Neuron (in vitro differentiated cells): ENCODE measurements at regions not wholly inside any gene's neighbourhood (a gene's known extent, or its start where the extent isn't known, plus 50 kb on each side); places are given as distances from the start of the nearest gene placed in this dataset.
"Not testable (repeated sequence)": the region's sequence is repeated elsewhere in the genome, so short reads cannot be mapped to it uniquely, and the experiment has no call there.

ENCODE experiments used
- H2AFZ ChIP-seq: one replicate; pipeline ENCODE4 v1.6.1; 2013; ENCODE audit warnings: low read depth, mild to moderate bottlenecking, inconsistent platforms, low read length, moderate library complexity
- H3K27me3 ChIP-seq: one replicate; pipeline ENCODE4 v1.6.1; 2013; ENCODE audit warnings: low read length; ENCODE audit not compliant: insufficient read depth
- H3K36me3 ChIP-seq: one replicate; pipeline ENCODE4 v1.6.1; 2013; ENCODE audit warnings: low read length; ENCODE audit not compliant: insufficient read depth
- H3K4me1 ChIP-seq: one replicate; pipeline ENCODE4 v1.6.1; 2013; ENCODE audit warnings: low read length; ENCODE audit not compliant: insufficient read depth
- H3K4me3 ChIP-seq: 2 replicates; pipeline ENCODE4 v1.5.1; 2013; ENCODE audit warnings: mild to moderate bottlenecking, low read length, moderate library complexity
- H3K9me3 ChIP-seq: one replicate; pipeline ENCODE4 v1.6.1; 2013; ENCODE audit warnings: low read length

DNA sequence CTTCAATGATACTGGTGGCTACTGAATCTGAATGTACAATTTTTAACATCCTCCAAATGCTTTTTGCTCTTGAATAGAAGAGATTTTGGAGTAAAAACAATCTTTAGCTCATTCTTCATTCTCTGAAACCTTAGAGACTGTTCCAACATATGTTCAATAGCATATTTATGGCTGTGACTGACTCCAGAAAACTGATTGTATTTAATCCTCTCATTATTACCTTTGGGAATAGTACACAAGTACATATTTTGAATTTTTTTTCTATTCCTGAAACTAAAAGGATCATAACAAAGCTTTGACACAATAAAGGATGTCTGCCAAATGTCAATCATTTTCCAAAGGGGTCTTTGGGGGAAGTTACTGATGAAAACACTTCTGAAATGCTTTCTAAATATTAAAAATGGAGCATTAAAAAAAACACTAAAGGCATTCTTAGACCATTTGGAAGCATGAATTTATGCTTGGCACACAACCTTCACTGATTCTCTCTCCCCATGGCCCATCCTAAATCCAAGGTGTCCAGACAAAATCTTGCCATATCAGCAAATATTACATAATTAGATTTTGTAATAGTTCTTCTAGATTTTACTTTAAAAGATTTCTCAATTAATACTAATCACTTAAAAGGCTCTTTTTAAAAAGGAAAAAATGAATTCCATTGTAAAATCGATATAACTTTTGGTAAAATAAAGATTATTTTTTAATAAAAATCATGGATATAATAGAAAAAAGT is 936.8 kb downstream of the EPHA3 start:
- no peaks in the 10 kb centered on the region for H3K9me3 ChIP-seq
- H3K4me1 ChIP-seq: no peaks in the 10 kb centered on the region
- H3K4me3 ChIP-seq: no peak overlapping the region
- no peaks in the 10 kb centered on the region for H3K36me3 ChIP-seq
- H2AFZ ChIP-seq: no peak overlapping the region
- no peaks in the 10 kb centered on the region for H3K27me3 ChIP-seq

DNA sequence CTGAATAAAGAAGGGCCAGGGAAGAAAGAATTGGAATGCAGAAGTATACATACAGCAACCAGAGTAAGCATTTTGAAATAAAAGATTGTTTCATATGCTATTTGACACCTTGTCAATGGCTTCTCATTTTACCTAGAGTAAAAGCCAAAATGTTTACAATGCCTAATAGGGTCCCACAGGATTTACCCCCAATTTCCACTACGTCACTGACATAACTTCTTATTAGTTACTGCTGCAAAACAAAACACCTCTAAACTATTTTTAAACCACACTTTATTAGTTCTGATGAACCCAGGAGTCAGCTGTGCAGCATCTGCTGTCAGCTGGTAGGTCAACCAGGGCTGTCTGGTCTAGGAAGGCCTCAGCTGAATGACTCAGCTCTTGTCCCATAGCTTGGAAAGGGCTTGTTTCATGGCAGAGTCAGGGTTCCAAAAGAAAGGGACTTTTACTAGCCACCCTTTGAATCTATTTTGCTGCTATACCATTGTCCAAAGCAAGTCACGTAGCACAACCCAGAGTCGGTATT is 945.1 kb downstream of the EPHA3 start:
- no peaks in the 10 kb centered on the region for H3K27me3 ChIP-seq
- no peaks in the 10 kb centered on the region for H3K9me3 ChIP-seq
- H3K36me3 ChIP-seq: no peaks in the 10 kb centered on the region
- H3K4me3 ChIP-seq: no peak overlapping the region
- no peak overlapping the region for H2AFZ ChIP-seq
- H3K4me1 ChIP-seq: no peaks in the 10 kb centered on the region

DNA sequence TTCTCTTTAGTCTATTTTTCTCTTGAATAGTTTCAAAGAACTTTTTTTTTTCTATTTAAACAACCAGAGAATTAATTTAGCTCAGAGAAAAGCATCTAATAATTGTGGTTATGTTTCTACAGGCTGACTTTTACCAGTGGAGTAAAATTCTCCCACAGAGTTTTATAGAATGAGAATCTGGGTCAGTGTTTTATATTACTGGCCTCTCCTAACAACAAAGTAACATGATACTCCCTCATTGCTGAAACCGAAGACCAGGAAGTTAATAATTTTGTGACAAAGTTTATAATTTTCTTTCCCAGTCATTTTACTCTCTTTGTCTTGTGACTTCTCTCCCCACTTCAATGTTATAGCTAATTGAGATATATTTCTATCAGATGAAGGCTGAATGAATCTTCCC is 946.9 kb downstream of the EPHA3 start:
- Histone ChIP-seq H3K4me1 (peaks cover 5% of the 10 kb centered on the region), H3K4me3 (no peak overlapping the region), H3K36me3 (no peaks in the 10 kb centered on the region), H3K9me3 (no peaks in the 10 kb centered on the region), H2AFZ (no peak overlapping the region), H3K27me3 (no peaks in the 10 kb centered on the region)

DNA sequence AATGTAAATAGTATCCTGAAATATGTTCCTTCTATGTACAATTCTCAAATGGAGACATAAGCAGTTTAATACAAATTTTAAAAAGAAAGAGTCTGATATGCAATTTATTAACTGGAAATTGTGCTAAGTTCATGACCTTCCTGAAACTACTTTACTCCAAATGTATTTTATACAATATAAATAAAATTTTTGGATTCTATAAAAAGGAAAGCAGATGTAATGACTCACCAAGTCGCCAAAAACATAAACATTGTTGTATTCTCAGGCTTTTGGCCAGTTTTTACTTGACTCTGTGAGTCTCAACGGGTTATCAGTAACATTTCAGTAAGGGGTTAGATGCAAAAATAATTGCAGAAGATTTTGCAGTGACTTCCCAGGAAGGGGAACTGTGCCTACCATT is 948.2 kb downstream of the EPHA3 start:
- H2AFZ ChIP-seq: no peak overlapping the region
- no peak overlapping the region for H3K4me3 ChIP-seq
- H3K4me1 ChIP-seq: peaks cover 9% of the 10 kb centered on the region
- no peaks in the 10 kb centered on the region for H3K9me3 ChIP-seq
- no peaks in the 10 kb centered on the region for H3K27me3 ChIP-seq
- H3K36me3 ChIP-seq: no peaks in the 10 kb centered on the region

DNA sequence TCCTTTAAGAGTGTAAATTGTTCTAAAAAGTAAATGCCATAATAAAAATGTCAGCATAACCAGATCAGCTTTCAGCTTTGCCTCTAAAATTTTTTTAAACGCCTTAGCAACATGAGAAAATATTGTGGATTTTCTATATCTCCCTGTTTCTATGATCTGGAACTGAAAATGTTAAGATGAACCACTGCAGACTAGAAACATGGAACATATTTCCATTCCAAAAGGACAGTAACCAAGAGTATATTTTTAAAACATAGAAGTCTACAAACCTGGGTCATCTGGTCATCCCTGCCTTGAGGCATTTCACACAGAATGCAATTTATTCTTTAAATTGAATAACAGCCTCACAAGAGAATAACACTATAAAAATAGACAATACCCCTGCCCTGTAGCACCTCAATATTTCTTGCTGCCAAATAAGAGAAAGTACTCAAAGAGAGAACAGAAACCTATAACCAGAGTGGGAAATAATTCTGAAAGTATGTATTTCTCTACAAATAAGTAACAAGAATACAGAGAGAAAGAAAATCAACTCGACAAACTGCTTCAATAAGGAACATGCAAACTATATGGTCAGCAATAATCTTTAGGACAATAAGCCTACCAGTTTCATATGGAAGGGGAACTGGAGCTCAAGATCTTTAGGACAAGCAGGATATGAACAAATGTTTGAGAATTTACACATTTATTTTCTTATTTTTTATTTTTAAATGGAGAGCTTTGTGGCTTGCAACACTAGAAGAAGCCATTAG is 949.0 kb downstream of the EPHA3 start:
- peaks cover 10% of the 10 kb centered on the region for H3K4me1 ChIP-seq
- H3K36me3 ChIP-seq: no peaks in the 10 kb centered on the region
- no peaks in the 10 kb centered on the region for H3K27me3 ChIP-seq
- H3K9me3 ChIP-seq: no peaks in the 10 kb centered on the region
- no peak overlapping the region for H2AFZ ChIP-seq
- no peak overlapping the region for H3K4me3 ChIP-seq

DNA sequence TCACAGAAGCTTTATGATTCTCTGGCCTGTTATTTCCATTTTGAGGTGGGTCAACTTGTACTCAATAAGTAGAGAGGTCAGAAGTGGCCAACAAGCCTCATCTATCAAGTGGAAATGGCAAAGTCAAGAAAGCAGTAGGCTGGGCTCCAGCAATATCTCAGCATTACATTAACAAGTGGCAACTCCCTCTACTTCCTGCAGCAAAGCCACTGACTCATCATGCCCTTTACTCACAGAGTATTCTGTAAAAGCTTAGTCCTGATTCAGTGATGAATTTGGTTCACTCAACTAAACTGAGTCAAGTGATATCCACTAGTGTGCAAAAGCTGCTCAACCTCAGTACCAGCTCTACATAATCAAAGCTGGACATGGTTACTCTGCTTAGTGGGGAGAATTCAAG is 954.6 kb downstream of the EPHA3 start:
- Histone ChIP-seq H2AFZ (no peak overlapping the region), H3K36me3 (no peaks in the 10 kb centered on the region), H3K4me3 (no peak overlapping the region), H3K9me3 (no peaks in the 10 kb centered on the region), H3K4me1 (peaks cover 10% of the 10 kb centered on the region), H3K27me3 (no peaks in the 10 kb centered on the region)

GRCh38 chr3:90062631-90063200 is 955.3 kb downstream of the EPHA3 start:
- no peaks in the 10 kb centered on the region for H3K36me3 ChIP-seq

GRCh38 chr3:90068783-90069182 is 961.4 kb downstream of the EPHA3 start:
- Histone ChIP-seq H3K4me3 (no peak overlapping the region), H3K4me1 (peaks cover 12% of the 10 kb centered on the region), H3K9me3 (no peaks in the 10 kb centered on the region), H3K36me3 (no peaks in the 10 kb centered on the region), H2AFZ (no peak overlapping the region), H3K27me3 (no peaks in the 10 kb centered on the region)

More at GRCh38 chr3:90062631-90063200, 955.3 kb downstream of the EPHA3 start:
- H3K4me1 ChIP-seq: peaks cover 10% of the 10 kb centered on the region
- H3K4me3 ChIP-seq: no peak overlapping the region
- no peaks in the 10 kb centered on the region for H3K27me3 ChIP-seq
- no peak overlapping the region for H2AFZ ChIP-seq
- no peaks in the 10 kb centered on the region for H3K9me3 ChIP-seq

DNA sequence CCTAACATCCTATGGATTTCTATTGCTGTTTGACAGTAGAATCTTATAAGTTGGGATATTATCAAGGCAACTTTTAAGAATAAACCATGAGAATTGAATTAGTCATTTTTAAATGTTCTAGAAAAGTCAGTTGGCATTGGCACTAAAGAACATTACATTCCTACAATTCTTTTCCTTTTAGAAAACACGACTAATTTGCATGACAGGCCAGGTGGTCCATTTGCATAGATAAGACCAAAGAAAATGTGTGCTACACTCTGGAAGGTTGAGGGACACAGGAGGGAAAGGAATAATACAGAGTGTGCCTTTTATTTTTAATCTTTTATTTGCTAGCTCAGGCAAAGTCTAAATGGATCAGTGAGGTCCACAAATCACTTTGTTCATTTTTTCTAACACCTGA is 962.3 kb downstream of the EPHA3 start:
- Histone ChIP-seq H3K4me3 (no peak overlapping the region), H3K4me1 (peaks cover 12% of the 10 kb centered on the region), H3K27me3 (no peaks in the 10 kb centered on the region), H3K9me3 (no peaks in the 10 kb centered on the region), H3K36me3 (no peaks in the 10 kb centered on the region), H2AFZ (no peak overlapping the region)

- Histone ChIP-seq H3K27me3 (no peaks in the 10 kb centered on the region), H3K36me3 (no peaks in the 10 kb centered on the region), H3K4me1 (peaks cover 7% of the 10 kb centered on the region), H3K9me3 (no peaks in the 10 kb centered on the region), H2AFZ (no peak overlapping the region), H3K4me3 (no peak overlapping the region)
Observed at GRCh38 chr3:90076136-90076535, 968.7 kb downstream of the EPHA3 start.

DNA sequence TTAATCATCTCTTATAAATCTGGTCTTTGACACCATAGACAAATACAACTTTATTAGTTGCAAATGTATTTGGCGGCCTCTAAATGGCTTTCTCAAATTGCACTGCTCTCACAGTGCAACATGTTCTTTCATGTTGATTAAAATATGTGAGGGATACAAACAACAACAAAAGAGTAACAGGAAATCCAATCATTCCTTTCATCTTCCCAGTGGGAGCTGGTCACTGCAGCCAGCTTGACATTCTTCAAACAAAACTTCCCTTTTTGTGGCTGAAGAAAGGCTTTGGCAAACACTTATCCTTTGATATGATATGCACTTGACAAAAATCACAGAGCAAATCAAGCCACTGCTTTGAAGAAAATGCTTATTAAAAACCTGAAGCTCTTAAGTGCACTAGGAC is 973.6 kb downstream of the EPHA3 start:
- no peaks in the 10 kb centered on the region for H3K9me3 ChIP-seq
- no peak overlapping the region for H2AFZ ChIP-seq
- no peaks in the 10 kb centered on the region for H3K27me3 ChIP-seq
- no peaks in the 10 kb centered on the region for H3K36me3 ChIP-seq
- peaks cover 8% of the 10 kb centered on the region for H3K4me1 ChIP-seq
- no peak overlapping the region for H3K4me3 ChIP-seq

GRCh38 chr3:90086297-90086696 is 978.9 kb downstream of the EPHA3 start:
- not testable (repeated sequence) for H3K4me1 ChIP-seq, H3K4me3 ChIP-seq, H3K27me3 ChIP-seq, H2AFZ ChIP-seq, H3K36me3 ChIP-seq, H3K9me3 ChIP-seq

DNA sequence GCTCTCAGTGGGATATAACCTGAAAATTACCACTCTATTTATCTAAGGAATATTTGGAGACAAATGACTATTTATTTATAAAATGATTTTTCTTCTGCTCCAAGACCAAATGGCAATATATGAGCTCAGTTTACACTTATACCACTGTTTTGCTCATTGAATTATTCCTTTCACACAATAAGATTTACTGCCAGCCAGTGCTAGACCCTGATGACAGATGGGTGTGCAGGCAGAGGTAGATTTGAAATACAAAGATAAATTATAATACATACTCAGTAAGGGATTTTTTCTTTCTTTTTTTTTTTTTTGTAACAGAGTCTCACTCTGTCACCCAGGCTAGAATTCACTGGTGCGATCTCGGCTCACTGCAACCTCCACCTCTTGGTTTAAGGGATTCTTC is 980.3 kb downstream of the EPHA3 start:
- no peak overlapping the region for H2AFZ ChIP-seq
- H3K4me3 ChIP-seq: no peak overlapping the region
- H3K27me3 ChIP-seq: no peaks in the 10 kb centered on the region

More for the DNA sequence above, 980.3 kb downstream of the EPHA3 start:
- Histone ChIP-seq H3K4me1 (peaks cover 1% of the 10 kb centered on the region), H3K9me3 (no peaks in the 10 kb centered on the region), H3K36me3 (no peaks in the 10 kb centered on the region)
